ENCODE measurements at regions not wholly inside any gene's neighbourhood (a gene's known extent, or its start where the extent isn't known, plus 50 kb on each side); places are given as distances from the start of the nearest gene placed in this dataset.

- TF ChIP-seq POLR2A (IDR thresholded peaks at IDR 0.05) (no peak), CTCF (IDR thresholded peaks at IDR 0.05) (no peak)
Observed at GRCh38 chr11:122363296-122363695, 247.3 kb upstream of the BLID start.

All from body of pancreas (tissue), 4 donors.